OCI-LY7 (cell line): ENCODE measurements at regions not wholly inside any gene's neighbourhood (a gene's known extent, or its start where the extent isn't known, plus 50 kb on each side); places are given as distances from the start of the nearest gene placed in this dataset.

ENCODE experiments used
- BruUV-seq: library from RNA; stranded (reverse); fragments of 400-500 nt; replicated peaks from 2 replicates; lab custom pipeline; 2021; lab: Mats Ljungman, UMichigan
- CTCF ChIA-PET: fragments of 300-600 bp; sonication (Branson Sonifier 250); formaldehyde crosslinking; loops from one replicate; lab custom pipeline; 2022; ENCODE audit warnings: antibody characterized with exemption; ENCODE audit not compliant: unreplicated experiment; lab: Charles Lee
- POLR2A ChIA-PET: fragments of 300-600 bp; sonication (Branson Sonifier 250); formaldehyde crosslinking; loops from one replicate; lab custom pipeline; 2022; ENCODE audit warnings: antibody characterized with exemption; lab: Charles Lee
- DNase-seq: peaks from one replicate; pipeline ENCODE4 v3.0.0-alpha.2; 2015; ENCODE audit warnings: low spot score
- H2AFZ ChIP-seq: fragments of 200-600 bp; sonication (generic), shearing (Covaris generic); 2 replicates; pipeline ENCODE4 v1.6.1; 2014; ENCODE audit warnings: mild to moderate bottlenecking, antibody characterized with exemption, low read length, moderate library complexity
- H3K27ac ChIP-seq: fragments of 200-600 bp; sonication (generic); 2 replicates; pipeline ENCODE4 v1.5.1; 2014; ENCODE audit warnings: mixed run types, low read depth, mild to moderate bottlenecking, moderate library complexity, low read length, inconsistent platforms; ENCODE audit not compliant: poor library complexity, severe bottlenecking
- H3K36me3 ChIP-seq: fragments of 200-600 bp; sonication (generic); 2 replicates; pipeline ENCODE4 v1.6.1; 2014; ENCODE audit warnings: mild to moderate bottlenecking, antibody characterized with exemption, low read length, moderate library complexity, mixed read lengths; ENCODE audit not compliant: insufficient read depth
- H3K4me1 ChIP-seq: fragments of 200-600 bp; sonication (generic); 2 replicates; pipeline ENCODE4 v1.5.1; 2014; ENCODE audit warnings: mild to moderate bottlenecking, low read length; ENCODE audit not compliant: insufficient read depth, poor library complexity, severe bottlenecking
- H3K4me2 ChIP-seq: fragments of 200-600 bp; sonication (generic); 2 replicates; pipeline ENCODE4 v1.6.1; 2014; ENCODE audit warnings: mild to moderate bottlenecking, low read length
- H3K4me3 ChIP-seq: fragments of 200-600 bp; sonication (generic); 2 replicates; pipeline ENCODE4 v1.5.1; 2014; ENCODE audit warnings: mild to moderate bottlenecking, low read depth, low read length; ENCODE audit not compliant: poor library complexity, severe bottlenecking
- H3K79me2 ChIP-seq: fragments of 200-600 bp; sonication (generic); 2 replicates; pipeline ENCODE4 v1.6.1; 2016; ENCODE audit warnings: low read depth, mild to moderate bottlenecking, low read length, moderate library complexity, mixed read lengths; ENCODE audit not compliant: insufficient read depth
- H3K9me2 ChIP-seq: fragments of 200-600 bp; sonication (generic); 2 replicates; pipeline ENCODE4 v1.6.1; 2016; ENCODE audit warnings: mild to moderate bottlenecking, low read length, mixed read lengths; ENCODE audit not compliant: insufficient read depth
- H3K9me3 ChIP-seq: fragments of 200-600 bp; sonication (generic); 2 replicates; pipeline ENCODE4 v1.6.1; 2014; ENCODE audit warnings: mild to moderate bottlenecking, mixed run types, low read length, mixed read lengths
- H4K20me1 ChIP-seq: fragments of 200-600 bp; sonication (generic); 2 replicates; pipeline ENCODE4 v1.6.1; 2014; ENCODE audit warnings: mild to moderate bottlenecking, antibody characterized with exemption, low read length, moderate library complexity, mixed read lengths; ENCODE audit not compliant: insufficient read depth
- EZH2phosphoT487 ChIP-seq: fragments of 200-600 bp; sonication (generic); IDR thresholded peaks from 2 replicates; pipeline ENCODE4 v1.6.1; 2018; ENCODE audit warnings: low read depth, borderline replicate concordance, mild to moderate bottlenecking, mixed run types, antibody characterized with exemption, low read length, moderate library complexity, mixed read lengths
- intact Hi-C: fragments of 100-400 bp; cut with micrococcal nuclease; formaldehyde crosslinking; loops from one replicate; pipeline ENCODE4 v1.10.0; 2022; ENCODE audit not compliant: unreplicated experiment
- TF ChIP-seq, protein P1 (sequence below): fragments of 200-600 bp; sonication (generic); conservative IDR thresholded peaks from 2 replicates; pipeline ENCODE4 v1.5.1; 2014; ENCODE audit warnings: mild to moderate bottlenecking, antibody characterized with exemption, low read length, moderate library complexity, mixed read lengths

DNA sequence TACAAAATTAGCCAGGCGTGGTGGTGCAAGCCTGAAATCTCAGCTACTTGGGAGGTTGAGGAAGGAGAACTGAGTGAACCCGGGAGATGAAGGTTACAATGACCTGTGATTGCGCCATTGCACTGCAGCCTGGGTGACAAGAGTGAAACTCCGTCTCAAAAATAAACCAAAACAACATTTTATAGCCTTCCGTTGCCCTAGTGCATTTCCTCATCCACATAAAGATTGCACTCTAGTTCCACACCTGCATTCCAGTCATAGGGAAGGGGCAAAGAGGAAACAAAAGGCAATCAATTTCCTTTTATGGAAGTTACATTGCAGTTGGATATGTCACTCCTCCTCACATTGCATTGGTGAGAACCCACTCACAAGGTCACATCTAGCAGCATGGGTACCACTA is 182.7 kb upstream of the ARG1 start:
- BruUV-seq = no TSS peak
- no peak overlapping the region for H2AFZ ChIP-seq
- H3K27ac ChIP-seq = no peak overlapping the region
- peaks cover 17% of the 10 kb centered on the region for H3K4me1 ChIP-seq
- peaks cover 13% of the 10 kb centered on the region; the same call in 1 of the 2 replicates for H3K9me3 ChIP-seq
- H3K4me2 ChIP-seq = no peak overlapping the region
- no peak overlapping the region for H3K4me3 ChIP-seq
- H3K9me2 ChIP-seq = no peaks in the 10 kb centered on the region
- POLR2A ChIA-PET = interaction anchor here (1.6 to 9.0 kb wide), 3 partner anchors 7 to 50 kb away, joined by 4 to 69 read pairs (median 16); no protein-coding TSS in a partner anchor
- CTCF ChIA-PET = no interaction called here
- intact Hi-C loops = no loop called here
- no peak for TF ChIP-seq EZH2phosphoT487
- TF ChIP-seq, protein P1, sequence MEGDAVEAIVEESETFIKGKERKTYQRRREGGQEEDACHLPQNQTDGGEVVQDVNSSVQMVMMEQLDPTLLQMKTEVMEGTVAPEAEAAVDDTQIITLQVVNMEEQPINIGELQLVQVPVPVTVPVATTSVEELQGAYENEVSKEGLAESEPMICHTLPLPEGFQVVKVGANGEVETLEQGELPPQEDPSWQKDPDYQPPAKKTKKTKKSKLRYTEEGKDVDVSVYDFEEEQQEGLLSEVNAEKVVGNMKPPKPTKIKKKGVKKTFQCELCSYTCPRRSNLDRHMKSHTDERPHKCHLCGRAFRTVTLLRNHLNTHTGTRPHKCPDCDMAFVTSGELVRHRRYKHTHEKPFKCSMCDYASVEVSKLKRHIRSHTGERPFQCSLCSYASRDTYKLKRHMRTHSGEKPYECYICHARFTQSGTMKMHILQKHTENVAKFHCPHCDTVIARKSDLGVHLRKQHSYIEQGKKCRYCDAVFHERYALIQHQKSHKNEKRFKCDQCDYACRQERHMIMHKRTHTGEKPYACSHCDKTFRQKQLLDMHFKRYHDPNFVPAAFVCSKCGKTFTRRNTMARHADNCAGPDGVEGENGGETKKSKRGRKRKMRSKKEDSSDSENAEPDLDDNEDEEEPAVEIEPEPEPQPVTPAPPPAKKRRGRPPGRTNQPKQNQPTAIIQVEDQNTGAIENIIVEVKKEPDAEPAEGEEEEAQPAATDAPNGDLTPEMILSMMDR = no peak
- H3K79me2 ChIP-seq = no peaks in the 10 kb centered on the region
- DNase-seq = no peak
- no peaks in the 10 kb centered on the region for H4K20me1 ChIP-seq
- no peaks in the 10 kb centered on the region; the same call in 1 of the 2 replicates for H3K36me3 ChIP-seq

DNA sequence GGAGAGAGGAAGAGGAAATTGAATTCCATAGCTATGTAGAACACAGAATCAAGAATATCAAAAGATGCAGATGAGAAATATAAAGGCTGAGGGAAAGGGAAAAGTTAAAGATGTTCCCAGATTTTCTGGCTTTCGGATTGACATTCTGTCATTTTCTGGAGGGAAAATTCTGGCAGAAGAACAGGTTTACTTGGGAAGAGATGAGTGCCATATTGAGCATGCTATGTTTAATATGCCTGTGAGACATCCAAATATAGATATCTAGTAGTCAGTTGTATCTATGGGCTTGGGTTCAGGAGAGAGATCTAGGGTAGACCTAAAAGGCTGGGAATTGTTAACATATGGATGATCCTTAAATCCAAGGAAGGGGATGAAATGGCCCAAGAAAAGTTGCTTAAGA is 181.9 kb upstream of the ARG1 start:
- Histone ChIP-seq H3K9me3 (peaks cover 13% of the 10 kb centered on the region; the same call in 1 of the 2 replicates), H3K79me2 (no peaks in the 10 kb centered on the region), H3K4me1 (peaks cover 17% of the 10 kb centered on the region), H2AFZ (no peak overlapping the region), H3K9me2 (no peaks in the 10 kb centered on the region), H3K4me2 (no peak overlapping the region), H3K4me3 (no peak overlapping the region), H3K36me3 (no peaks in the 10 kb centered on the region; the same call in 1 of the 2 replicates), H4K20me1 (no peaks in the 10 kb centered on the region), H3K27ac (no peak overlapping the region)
- TF ChIP-seq, protein P1 = no peak
- TF ChIP-seq EZH2phosphoT487 = no peak
- BruUV-seq = no TSS peak
- DNase-seq = no peak
- intact Hi-C loops = no loop called here
- ChIA-PET POLR2A (no interaction called here), CTCF (no interaction called here)

DNA sequence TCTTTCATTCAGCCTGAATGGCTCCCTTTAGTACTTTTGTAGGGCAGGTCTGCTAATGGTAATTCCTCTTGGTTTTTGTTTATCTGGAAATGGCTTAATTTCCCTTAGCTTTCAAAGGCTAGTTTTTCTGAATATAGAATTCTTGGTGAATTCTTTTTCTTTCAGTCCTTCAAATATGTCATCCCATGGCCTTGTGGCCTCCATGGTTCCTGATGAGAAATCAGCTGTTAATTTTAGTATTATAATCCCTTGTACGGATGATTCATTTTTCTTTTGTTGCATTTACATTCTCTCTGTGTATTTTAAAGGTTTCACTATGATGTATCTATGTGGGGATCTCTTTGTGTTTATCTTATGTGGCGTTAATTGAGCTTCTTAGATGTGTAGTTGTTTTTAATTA is 179.6 kb upstream of the ARG1 start:
- peaks cover 13% of the 10 kb centered on the region; the same call in 1 of the 2 replicates for H3K9me3 ChIP-seq
- H3K36me3 ChIP-seq = no peaks in the 10 kb centered on the region; the same call in 1 of the 2 replicates
- TF ChIP-seq, protein P1 = no peak
- TF ChIP-seq EZH2phosphoT487 = no peak
- no peak overlapping the region for H3K27ac ChIP-seq
- H4K20me1 ChIP-seq = no peaks in the 10 kb centered on the region
- POLR2A ChIA-PET = interaction anchor here (0.7 to 8.5 kb wide), 2 partner anchors 8 to 102 kb away, joined by 3 to 69 read pairs; no protein-coding TSS in a partner anchor
- H3K4me3 ChIP-seq = no peak overlapping the region
- BruUV-seq = no TSS peak
- CTCF ChIA-PET = no interaction called here
- H3K79me2 ChIP-seq = no peaks in the 10 kb centered on the region
- H2AFZ ChIP-seq = no peak overlapping the region
- no peak overlapping the region for H3K4me2 ChIP-seq
- DNase-seq = no peak
- intact Hi-C loops = no loop called here
- H3K9me2 ChIP-seq = no peaks in the 10 kb centered on the region
- H3K4me1 ChIP-seq = peaks cover 15% of the 10 kb centered on the region
